CD4-positive, alpha-beta T cell treated with Interleukin-6 for 4 hours (primary cell): ENCODE measurements at regions not wholly inside any gene's neighbourhood (a gene's known extent, or its start where the extent isn't known, plus 50 kb on each side); places are given as distances from the start of the nearest gene placed in this dataset.

ENCODE experiments used
- DNase-seq: peaks from one replicate; pipeline ENCODE4 v3.0.0-alpha.2; 2020; ENCODE audit warnings: mixed read lengths

GRCh38 chr12:41869432-41869831 lies 275.2 kb downstream of the GXYLT1 start:
- no peak for DNase-seq

GRCh38 chr12:41866878-41867430 lies 277.7 kb downstream of the GXYLT1 start:
- DNase-seq, result no peak

- no peak for DNase-seq
Observed at GRCh38 chr12:41856228-41856627, 288.4 kb downstream of the GXYLT1 start.

GRCh38 chr12:41850046-41850445 lies 294.6 kb downstream of the GXYLT1 start:
- DNase-seq, result no peak

GRCh38 chr12:41846718-41847117 lies 298.0 kb downstream of the GXYLT1 start:
- DNase-seq, result no peak

- no peak for DNase-seq
Observed at GRCh38 chr12:41836416-41836815, 308.3 kb downstream of the GXYLT1 start.

- no peak for DNase-seq
Observed at GRCh38 chr12:41835556-41835955, 309.1 kb downstream of the GXYLT1 start.

GRCh38 chr12:41819948-41820347 lies 324.7 kb downstream of the GXYLT1 start:
- no peak for DNase-seq

GRCh38 chr12:41804026-41804425 lies 340.6 kb downstream of the GXYLT1 start:
- no peak for DNase-seq

GRCh38 chr12:41802803-41803202 lies 341.9 kb downstream of the GXYLT1 start:
- no peak for DNase-seq

GRCh38 chr12:41801261-41801660 lies 343.4 kb downstream of the GXYLT1 start:
- DNase-seq, result no peak

GRCh38 chr12:41799671-41800070 lies 345.0 kb downstream of the GXYLT1 start:
- DNase-seq, result no peak

GRCh38 chr12:41795910-41796309 lies 348.8 kb downstream of the GXYLT1 start:
- no peak for DNase-seq

- no peak for DNase-seq
Observed at GRCh38 chr12:41795051-41795600, 349.5 kb downstream of the GXYLT1 start.

- DNase-seq, result no peak
Observed at GRCh38 chr12:41794336-41794735, 350.3 kb downstream of the GXYLT1 start.

- no peak for DNase-seq
Observed at GRCh38 chr12:41784957-41785356, 359.7 kb downstream of the GXYLT1 start.

- DNase-seq, result no peak
Observed at GRCh38 chr12:41778934-41779333, 365.7 kb downstream of the GXYLT1 start.

GRCh38 chr12:41777064-41777790 lies 367.4 kb downstream of the GXYLT1 start:
- DNase-seq, result no peak

GRCh38 chr12:41772478-41772877 lies 372.2 kb downstream of the GXYLT1 start:
- no peak for DNase-seq

GRCh38 chr12:41769810-41770209 lies 374.9 kb downstream of the GXYLT1 start:
- no peak for DNase-seq

GRCh38 chr12:41768456-41768855 lies 376.2 kb downstream of the GXYLT1 start:
- no peak for DNase-seq

GRCh38 chr12:41762691-41763090 lies 382.0 kb downstream of the GXYLT1 start:
- DNase-seq, result no peak

- no peak for DNase-seq
Observed at GRCh38 chr12:41745593-41745992, 399.1 kb downstream of the GXYLT1 start.

GRCh38 chr12:41743835-41744234 lies 400.8 kb downstream of the GXYLT1 start:
- DNase-seq, result no peak

- DNase-seq, result no peak
Observed at GRCh38 chr12:41739066-41739465, 405.6 kb downstream of the GXYLT1 start.
